Activated B cell treated with CpG ODN at 0.5 μM for 24 hours (primary cell): ENCODE measurements at regions not wholly inside any gene's neighbourhood (a gene's known extent, or its start where the extent isn't known, plus 50 kb on each side); places are given as distances from the start of the nearest gene placed in this dataset.

Experiments
- ATAC-seq: fragments of 200-7000 bp; cut with Tn5 transposase; one replicate; pipeline ENCODE4 v1.10.0; 2021; ENCODE audit warnings: low read depth, mild to moderate bottlenecking, moderate library complexity
- CTCF ChIA-PET: fragments of 350-600 bp; sonication (Branson Sonifier 250); formaldehyde crosslinking; loops from one replicate; lab custom pipeline; 2021; ENCODE audit warnings: antibody characterized with exemption; lab: Charles Lee
- POLR2A ChIA-PET: fragments of 350-600 bp; sonication (Branson Sonifier 250); formaldehyde crosslinking; loops from one replicate; lab custom pipeline; 2021; ENCODE audit warnings: antibody characterized with exemption; lab: Charles Lee
- DNase-seq: peaks from one replicate; pipeline ENCODE4 v3.0.0; 2022
- H3K27ac Mint-ChIP-seq: one replicate; pipeline ENCODE4 v1.8.0; 2020; ENCODE audit warnings: mixed read lengths
- H3K27me3 Mint-ChIP-seq: one replicate; pipeline ENCODE4 v1.8.0; 2021; ENCODE audit warnings: mixed read lengths
- H3K36me3 Mint-ChIP-seq: one replicate; pipeline ENCODE4 v1.8.0; 2021; ENCODE audit warnings: low read depth, mixed read lengths
- H3K4me1 Mint-ChIP-seq: one replicate; pipeline ENCODE4 v1.8.0; 2021; ENCODE audit warnings: mixed read lengths
- H3K4me3 Mint-ChIP-seq: one replicate; pipeline ENCODE4 v1.8.0; 2020; ENCODE audit warnings: mild to moderate bottlenecking, mixed read lengths
- H3K9me3 Mint-ChIP-seq: one replicate; pipeline ENCODE4 v1.8.0; 2020; ENCODE audit warnings: mixed read lengths
- intact Hi-C: fragments of 100-400 bp; cut with micrococcal nuclease; formaldehyde crosslinking; loops from one replicate; pipeline ENCODE4 v1.15.1; 2024
- TF ChIP-seq, protein P1 (sequence below): fragments of 200-600 bp; IDR thresholded peaks from one replicate; pipeline ENCODE4 v1.8.0; 2022; ENCODE audit warnings: antibody characterized with exemption, mild to moderate bottlenecking

DNA sequence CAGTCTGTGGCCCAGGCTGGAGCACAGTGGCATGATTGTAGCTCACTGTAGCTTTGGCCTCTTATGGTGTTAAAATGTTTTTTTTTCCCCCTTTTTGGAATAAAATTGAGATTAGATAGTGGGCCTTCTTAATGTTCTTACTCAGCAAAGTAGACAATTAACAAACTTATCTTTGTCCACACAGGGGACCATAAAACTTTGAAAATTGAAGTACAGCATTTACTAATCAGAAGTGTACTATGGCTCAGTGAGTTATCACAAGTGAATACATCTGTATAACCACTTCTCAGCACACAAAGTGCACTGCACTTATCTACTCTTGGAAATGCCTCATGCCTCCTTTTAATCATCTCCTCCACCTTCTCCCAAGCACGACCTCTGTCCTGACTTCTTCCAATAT lies 218.9 kb downstream of the PRDM2 start:
- H3K4me3 Mint-ChIP-seq, result no peak overlapping the region
- H3K27ac Mint-ChIP-seq, result no peak overlapping the region
- ChIA-PET CTCF (no interaction called here), POLR2A (no interaction called here)
- peaks cover 13% of the 10 kb centered on the region for H3K27me3 Mint-ChIP-seq
- TF ChIP-seq, protein P1, sequence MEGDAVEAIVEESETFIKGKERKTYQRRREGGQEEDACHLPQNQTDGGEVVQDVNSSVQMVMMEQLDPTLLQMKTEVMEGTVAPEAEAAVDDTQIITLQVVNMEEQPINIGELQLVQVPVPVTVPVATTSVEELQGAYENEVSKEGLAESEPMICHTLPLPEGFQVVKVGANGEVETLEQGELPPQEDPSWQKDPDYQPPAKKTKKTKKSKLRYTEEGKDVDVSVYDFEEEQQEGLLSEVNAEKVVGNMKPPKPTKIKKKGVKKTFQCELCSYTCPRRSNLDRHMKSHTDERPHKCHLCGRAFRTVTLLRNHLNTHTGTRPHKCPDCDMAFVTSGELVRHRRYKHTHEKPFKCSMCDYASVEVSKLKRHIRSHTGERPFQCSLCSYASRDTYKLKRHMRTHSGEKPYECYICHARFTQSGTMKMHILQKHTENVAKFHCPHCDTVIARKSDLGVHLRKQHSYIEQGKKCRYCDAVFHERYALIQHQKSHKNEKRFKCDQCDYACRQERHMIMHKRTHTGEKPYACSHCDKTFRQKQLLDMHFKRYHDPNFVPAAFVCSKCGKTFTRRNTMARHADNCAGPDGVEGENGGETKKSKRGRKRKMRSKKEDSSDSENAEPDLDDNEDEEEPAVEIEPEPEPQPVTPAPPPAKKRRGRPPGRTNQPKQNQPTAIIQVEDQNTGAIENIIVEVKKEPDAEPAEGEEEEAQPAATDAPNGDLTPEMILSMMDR, result no peak
- intact Hi-C loops, result no loop called here
- H3K4me1 Mint-ChIP-seq, result no peaks in the 10 kb centered on the region
- no peaks in the 10 kb centered on the region for H3K9me3 Mint-ChIP-seq
- ATAC-seq (no peak), DNase-seq (no peak)
- H3K36me3 Mint-ChIP-seq, result no peaks in the 10 kb centered on the region

- Mint-ChIP-seq H3K4me3 (no peak overlapping the region), H3K9me3 (no peaks in the 10 kb centered on the region), H3K27ac (no peak overlapping the region), H3K36me3 (no peaks in the 10 kb centered on the region), H3K27me3 (peaks cover 23% of the 10 kb centered on the region), H3K4me1 (no peaks in the 10 kb centered on the region)
- no peak for ATAC-seq
- ChIA-PET CTCF (no interaction called here), POLR2A (no interaction called here)
- DNase-seq, result no peak
- TF ChIP-seq, protein P1, result no peak
- intact Hi-C loops, result no loop called here
These were observed 221.2 kb downstream of the PRDM2 start for GRCh38 chr1:13921190-13921589.

DNA sequence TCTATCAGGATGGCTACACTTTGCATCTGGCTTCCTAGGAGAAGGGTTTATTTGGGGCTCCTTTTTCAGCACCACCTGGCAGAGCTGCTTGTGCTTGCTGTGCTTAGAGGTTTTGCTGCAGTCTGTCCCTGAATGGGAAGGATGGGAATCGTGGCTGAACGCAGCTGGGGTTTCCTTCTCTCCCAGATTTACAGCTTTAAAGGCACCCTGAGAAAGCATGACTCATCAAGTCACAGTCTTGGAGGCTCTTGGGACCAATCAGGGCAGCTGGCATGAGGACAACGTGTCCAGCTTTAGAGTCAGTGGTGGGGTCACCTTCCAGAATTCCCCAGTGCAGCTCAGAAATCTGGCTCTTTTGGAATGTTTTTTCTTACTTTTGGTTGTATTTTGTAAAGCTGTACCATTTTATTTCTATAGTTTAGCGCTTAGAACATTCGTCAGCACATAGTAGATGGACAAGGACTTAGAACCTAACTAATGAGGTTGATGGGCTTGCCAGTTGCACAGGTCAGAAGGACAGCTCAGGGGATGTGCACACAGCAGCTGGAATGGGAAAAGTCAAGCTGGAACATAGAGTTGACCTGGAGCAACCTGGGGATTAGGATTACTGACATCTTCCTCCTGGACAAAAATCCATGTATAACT lies 222.6 kb downstream of the PRDM2 start:
- no peak for DNase-seq
- Mint-ChIP-seq H3K27me3 (peaks cover 25% of the 10 kb centered on the region), H3K4me1 (no peaks in the 10 kb centered on the region), H3K9me3 (no peaks in the 10 kb centered on the region), H3K27ac (no peak overlapping the region), H3K36me3 (no peaks in the 10 kb centered on the region), H3K4me3 (no peak overlapping the region)
- intact Hi-C loops, result no loop called here
- ChIA-PET CTCF (no interaction called here), POLR2A (no interaction called here)
- ATAC-seq, result no peak
- TF ChIP-seq, protein P1, result no peak

DNA sequence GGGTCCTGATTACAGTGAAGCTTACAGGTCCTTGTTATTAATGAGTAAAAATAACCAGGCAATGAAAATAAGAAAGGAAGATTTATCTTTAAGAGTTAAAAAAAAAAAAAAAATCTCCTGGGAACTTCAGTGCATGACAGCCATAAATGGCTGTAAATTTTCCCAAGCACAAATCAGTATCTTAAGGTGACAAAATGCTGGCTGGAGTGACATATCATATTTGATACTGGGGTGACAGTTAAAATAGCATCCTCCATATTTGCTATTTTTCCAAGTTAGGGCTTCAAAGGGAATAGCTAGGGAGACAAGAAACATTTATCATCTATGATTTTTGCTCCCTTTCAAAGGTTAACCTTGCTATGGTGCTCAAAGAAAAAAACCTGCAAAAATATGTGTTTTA lies 226.6 kb downstream of the PRDM2 start:
- H3K27me3 Mint-ChIP-seq, result peaks cover 25% of the 10 kb centered on the region
- DNase-seq (no peak), ATAC-seq (no peak)
- H3K27ac Mint-ChIP-seq, result no peak overlapping the region
- CTCF ChIA-PET, result no interaction called here
- H3K4me3 Mint-ChIP-seq, result no peak overlapping the region
- no peaks in the 10 kb centered on the region for H3K36me3 Mint-ChIP-seq
- H3K4me1 Mint-ChIP-seq, result no peaks in the 10 kb centered on the region
- POLR2A ChIA-PET, result no interaction called here
- intact Hi-C loops, result no loop called here
- TF ChIP-seq, protein P1, result no peak
- no peaks in the 10 kb centered on the region for H3K9me3 Mint-ChIP-seq

GRCh38 chr1:13927736-13928135 lies 227.7 kb downstream of the PRDM2 start:
- Mint-ChIP-seq H3K9me3 (no peaks in the 10 kb centered on the region), H3K4me1 (no peaks in the 10 kb centered on the region), H3K27me3 (peaks cover 23% of the 10 kb centered on the region), H3K27ac (no peak overlapping the region), H3K4me3 (no peak overlapping the region), H3K36me3 (no peaks in the 10 kb centered on the region)
- TF ChIP-seq, protein P1, result no peak
- CTCF ChIA-PET, result no interaction called here
- DNase-seq (no peak), ATAC-seq (no peak)
- intact Hi-C loops, result no loop called here
- POLR2A ChIA-PET, result no interaction called here
